Endothelial cell of hepatic sinusoid (primary cell): ENCODE measurements at regions not wholly inside any gene's neighbourhood (a gene's known extent, or its start where the extent isn't known, plus 50 kb on each side); places are given as distances from the start of the nearest gene placed in this dataset.

ENCODE experiments used
- in situ Hi-C: cut with HindIII; loops from 2 replicates; pipeline ENCODE4 v1.10.0; 2017; ENCODE audit warnings: low sequenced_read_pairs

DNA sequence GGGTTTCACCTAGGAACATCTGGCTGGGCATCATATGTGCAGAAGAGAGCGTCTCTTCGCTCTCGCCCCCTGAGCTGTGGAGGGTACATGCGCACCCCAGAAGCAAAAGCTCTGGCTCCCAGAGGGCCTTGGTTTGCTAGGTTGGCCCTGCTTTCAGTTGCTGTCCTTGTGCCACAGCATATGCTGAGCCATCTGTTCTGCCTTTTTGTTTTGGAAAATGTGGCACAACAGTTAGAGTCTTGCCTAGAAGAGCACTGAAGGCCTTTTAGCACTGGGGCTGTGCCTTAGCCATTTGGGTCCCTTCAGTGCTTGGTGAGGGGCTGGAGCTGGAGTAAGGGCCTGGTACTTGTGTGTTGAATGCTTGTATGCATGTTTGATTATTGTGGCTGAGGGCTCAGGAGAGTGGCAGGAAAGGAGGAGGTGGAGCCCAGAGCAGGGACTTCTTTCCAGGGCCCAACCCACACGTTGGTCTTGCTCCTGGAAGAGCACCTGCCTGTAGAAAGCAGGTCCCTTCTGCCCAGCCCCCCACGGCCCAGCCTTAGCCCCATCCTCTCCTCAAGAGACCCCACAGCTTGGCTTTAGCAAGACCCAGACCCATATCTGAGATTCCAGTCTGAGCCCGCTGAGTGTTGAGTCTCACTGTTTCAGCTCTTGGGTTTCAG, 113.7 kb downstream of the SLC25A47 start:
- in situ Hi-C loops = no loop called here

DNA sequence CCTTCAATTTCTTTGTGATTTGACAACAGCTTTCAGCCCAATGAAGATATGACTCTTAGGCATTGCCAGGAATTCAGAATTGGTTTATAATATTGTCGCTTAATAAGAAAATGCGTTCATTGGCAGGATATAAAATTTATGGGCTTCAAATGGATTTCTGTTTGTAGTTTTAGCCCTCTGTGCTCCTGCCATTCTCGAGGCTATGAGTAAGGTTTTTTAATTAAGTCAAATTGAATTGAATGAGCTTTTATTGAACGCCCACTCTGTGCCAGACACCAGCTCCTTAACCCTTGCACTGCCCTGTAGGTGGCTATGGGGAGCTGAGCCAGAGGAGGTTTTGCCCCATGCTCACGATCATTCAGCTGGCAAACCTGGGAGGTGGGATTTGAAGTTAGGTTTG, 115.1 kb downstream of the SLC25A47 start:
- in situ Hi-C loops = no loop called here

DNA sequence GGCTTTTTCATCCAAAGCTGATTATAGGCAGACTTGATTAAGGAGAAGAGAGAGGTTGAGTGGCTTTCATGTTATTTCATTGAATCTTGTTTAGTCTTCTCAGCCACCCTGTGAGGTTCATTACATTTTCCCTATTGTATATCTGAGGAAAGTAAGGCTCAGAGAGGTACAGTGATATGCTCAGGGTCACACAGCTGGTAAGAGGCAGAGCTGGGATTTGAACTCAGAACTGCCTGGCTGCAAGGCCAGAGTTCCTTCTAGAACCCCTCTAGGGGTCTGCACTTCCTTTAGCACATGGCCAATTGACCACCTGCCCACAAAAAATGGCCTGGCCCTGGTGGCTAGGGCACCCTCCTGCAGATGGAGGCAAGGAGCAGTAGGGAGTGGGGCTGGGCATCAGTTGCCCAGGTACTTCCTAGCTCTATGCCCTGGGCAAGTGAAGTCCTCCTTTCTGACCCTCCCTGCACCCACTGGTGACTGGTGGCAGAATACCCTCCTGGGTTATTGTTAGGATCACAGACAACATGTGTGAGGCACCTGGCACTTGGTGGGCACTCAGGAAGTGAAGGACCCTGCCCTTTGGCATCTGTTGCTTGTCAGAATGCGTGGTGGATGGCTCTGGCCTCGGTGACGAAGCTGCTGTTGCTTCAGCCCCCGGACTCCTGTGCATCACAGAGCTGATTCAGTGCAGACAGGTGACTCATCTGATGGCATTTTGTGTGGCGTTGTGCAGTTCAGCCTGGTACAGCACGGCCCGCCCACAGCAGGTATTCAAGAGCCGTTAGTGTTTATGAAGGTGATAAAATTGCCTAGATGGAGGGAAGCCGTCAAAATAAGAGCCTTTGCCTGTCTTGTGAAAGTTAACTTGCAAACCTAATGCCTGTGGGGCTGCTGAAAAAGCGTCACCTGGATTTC, 115.8 kb downstream of the SLC25A47 start:
- in situ Hi-C loops = no loop called here

DNA sequence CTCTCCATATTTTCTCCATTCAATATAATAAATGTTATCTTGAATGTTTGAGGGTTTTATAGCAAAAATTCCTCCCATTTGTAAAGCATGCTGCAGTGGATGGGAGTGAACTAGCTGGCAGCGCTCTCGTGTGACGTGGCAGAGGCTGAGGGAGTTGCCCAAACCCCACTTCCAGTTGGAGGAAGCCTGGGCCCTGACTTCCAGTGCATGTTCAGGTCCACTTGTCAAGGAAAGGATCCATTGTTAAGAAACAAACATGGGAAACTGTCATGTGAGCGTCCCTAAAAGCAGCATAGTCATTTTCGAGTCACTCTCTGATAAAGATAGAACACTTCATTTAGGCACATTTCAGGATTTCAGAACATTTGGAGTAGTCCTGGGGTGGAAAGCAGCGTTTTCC, 116.6 kb downstream of the SLC25A47 start:
- in situ Hi-C loops = no loop called here

DNA sequence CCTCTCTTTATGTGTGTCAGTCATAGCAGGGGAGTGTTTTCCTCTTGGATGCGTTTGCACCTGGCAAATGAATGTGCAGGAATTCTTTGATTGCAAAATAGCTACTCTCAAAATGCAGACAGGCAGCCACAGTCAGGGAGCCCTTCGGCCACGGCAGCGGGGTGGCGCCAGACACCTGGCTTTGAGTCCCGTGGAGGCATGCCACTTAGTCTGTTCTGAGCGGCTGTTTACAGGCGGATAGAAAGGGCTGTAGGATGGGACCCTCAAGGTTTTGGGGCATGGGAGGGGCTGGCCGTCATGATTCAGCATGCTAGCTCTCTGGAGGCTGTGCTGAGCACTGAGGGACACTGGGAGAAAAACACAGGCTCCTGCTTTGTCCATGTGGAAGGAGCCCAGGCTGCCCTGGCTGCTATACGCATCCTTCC, 117.1 kb downstream of the SLC25A47 start:
- in situ Hi-C loops = no loop called here

DNA sequence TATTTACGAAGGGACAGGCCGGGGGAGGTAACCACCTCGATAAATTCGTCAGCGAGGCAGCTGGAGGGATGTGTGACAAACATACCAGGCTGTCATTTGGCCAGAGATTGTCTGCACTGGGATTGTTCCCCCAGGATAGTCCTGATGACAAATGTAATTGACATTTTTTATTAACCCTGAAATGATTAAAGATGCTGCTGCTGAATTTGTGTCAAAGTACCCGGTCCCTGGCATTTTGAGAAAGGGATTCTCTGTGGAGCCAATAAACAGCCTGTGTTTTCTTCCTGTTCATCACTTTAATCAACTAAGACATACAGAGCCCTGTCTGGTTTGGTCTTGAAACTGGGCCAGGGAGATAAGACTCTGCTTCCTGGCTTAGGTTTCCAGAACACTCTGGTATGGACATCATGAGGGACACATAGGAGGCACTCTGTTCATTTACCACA, 117.6 kb downstream of the SLC25A47 start:
- in situ Hi-C loops = no loop called here

DNA sequence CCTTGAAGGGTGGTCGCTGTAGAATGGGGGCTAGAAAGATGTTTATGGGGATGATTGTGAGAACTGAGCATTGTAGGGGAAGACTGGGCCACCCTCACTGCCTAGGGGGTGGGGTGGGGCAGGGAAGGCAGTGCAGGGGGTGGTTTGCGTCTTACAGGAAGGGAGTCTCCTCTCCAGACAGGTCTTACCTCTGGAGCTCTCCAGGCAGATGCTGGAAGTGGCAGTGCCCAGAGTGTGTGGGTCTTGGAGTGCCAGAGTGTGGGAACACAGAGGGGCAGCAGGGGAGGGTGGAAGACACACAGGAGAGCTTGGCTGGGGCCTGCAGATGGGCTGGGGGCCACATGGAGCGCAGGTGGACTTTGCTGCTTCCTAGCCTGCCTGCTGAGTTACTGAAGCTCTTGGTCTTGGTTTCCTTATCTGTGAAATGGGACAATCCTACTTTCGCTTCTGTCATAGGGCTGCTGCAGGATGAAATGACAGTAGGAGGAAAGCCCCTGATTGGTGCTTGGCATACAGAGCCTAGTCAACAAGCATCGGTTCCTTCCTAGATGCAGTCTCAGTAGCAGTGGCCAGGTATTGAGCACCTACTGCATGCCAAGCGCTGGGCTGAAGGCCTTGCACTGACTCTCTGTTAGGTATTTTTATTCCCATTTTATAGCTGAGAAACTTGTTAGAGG, 118.3 kb downstream of the SLC25A47 start:
- in situ Hi-C loops = no loop called here

DNA sequence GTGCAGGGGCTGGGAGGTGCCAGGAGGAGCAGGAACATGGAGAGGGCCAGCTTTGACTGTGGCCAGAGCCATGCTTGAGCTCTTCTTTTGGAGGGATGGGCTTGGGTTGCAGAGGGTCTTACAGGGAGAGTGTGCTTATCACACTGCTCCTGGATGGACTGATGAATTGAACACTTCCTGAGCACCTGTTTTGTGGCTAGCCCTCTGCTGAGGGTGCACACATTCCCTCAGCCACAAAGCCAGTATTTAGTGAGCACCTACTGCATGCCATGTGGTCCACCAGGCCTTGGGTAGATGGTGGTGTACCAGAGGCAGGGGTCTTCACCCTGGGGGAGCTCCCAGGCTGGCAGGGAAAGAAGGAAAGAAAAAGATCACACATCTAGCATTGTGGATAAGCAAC, 118.9 kb downstream of the SLC25A47 start:
- in situ Hi-C loops = no loop called here

DNA sequence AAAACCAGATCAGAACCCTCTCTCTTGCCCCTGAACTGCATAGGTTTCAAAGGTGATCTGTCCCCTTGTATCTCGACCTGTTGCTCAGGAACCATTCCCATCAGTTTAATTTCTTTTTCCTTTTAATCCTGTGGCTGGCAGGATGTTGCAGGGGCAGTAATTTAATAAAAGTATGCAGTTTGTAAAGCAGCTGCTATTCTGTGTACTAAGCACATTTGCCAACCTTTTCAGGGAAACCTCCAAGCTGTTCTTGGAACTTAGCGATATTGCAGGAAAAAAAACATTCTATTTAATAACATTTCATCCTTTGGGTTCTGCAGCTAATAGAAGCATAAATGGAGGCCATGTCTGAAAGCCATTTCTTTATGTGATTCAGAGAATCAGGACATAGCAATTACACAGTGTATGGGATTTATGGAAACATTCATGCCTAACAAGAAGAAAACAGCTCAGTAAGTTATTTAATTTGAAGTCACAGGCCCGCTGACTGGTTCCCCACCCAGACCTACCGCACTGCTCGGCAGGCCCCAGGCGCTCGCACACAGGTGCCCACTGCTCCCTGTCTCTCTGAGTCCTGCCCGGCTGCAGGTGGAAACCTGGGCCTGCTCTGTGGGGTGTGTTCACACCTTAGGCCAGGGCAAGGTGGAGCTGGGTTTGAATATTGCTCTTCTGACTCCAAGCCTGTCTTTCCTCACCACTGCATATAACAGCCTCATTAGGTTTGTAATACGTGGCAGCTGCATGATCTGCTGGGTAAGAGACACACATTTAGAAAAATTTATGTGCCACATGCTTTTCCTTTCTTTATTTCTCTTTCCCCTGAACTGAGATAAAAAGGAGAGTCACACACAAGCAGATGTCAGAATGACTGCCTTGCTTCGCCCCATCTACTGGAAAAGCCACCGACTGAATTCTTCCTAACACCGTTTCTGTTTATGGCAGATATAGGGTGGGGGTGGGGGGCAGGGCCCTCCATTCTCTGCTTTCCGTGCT, 119.7 kb downstream of the SLC25A47 start:
- in situ Hi-C loops = no loop called here

DNA sequence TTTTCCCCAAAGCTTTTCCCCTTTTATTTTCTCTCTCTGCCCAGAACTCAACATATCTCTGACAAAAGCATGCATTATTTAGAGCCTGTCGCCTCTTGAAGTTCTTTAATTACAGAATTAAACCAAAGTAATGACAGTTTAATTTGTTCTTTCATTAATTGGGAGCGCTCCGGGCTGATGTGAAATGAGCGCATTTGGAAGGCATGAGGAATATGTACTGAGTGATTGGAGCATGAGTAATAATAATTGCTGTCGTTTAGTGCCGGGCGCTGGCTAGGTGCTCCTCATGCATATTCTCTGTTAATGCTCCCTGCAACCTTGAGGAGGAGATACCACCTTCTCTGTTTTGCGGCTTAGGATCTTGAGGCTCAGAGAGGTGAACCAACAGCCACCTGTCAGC, 120.5 kb downstream of the SLC25A47 start:
- in situ Hi-C loops = no loop called here

DNA sequence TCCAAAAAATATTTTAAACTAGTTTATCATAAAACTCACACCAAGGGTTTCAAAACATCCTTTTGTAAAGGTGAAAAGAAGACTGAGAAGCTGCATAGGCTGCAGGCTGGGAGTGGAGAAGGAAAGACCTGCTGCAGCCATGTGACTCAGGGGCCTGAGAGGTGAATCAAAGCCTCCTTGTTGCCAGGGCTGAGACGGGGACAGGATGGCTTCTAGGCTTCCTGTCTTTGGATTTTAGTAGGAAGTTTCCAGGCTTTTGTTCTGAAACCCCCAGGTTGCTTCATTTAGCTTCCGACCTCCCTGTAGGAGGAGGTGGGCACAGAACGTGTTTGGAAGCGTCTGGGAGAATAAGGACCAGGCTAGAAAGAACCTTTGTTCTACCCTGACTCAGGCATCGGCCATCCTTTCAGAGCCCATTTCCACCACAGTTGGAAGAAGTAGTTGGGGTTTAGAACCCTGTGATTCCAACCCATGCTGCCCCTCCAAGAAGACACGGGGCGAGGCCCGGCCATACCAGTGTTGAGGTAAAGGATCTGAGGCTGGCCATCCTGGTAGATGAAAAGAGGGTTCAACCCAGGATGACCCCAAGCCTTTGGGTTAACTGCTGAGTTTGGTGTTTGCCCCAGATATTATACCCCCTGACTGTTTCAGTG, 122.4 kb downstream of the SLC25A47 start:
- in situ Hi-C loops = no loop called here

DNA sequence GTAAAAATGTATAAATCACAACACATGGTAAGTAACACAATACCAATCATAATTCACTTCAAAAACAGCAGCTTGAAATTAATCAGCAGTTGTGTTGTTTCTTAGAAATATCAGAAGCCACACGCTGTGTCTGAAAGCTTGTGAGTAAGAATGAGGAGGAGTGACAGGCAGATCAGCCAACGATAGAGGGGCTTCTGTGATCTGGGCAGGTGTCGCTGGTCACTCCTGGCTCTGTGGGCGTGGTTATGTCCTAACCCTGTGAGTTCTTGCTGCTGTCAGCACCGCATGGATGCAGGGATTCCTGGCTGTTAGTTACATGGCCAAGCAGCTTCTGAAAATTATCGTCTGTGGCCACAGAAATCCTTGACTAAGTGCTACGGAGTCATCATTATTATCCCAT, 123.4 kb downstream of the SLC25A47 start:
- in situ Hi-C loops = no loop called here

DNA sequence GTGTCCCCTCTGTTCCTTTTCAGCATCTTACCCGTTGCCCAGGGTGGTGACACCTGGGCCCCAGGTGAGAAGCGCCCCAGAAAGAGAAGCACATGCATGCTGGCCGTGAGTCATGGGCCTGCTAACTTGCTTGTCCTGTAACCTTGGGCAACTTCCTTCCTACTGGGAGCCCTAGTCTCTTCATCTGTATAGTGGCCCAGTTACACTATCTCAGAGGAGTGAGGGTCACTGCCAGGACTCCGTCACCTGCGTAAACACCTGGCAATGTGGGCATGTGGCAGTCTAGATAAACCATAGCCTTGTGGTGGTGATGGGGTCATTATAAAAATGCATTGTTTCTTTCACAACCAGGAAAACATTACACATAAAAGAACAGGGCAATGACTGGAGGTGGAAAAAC, 125.2 kb downstream of the SLC25A47 start:
- in situ Hi-C loops = no loop called here

DNA sequence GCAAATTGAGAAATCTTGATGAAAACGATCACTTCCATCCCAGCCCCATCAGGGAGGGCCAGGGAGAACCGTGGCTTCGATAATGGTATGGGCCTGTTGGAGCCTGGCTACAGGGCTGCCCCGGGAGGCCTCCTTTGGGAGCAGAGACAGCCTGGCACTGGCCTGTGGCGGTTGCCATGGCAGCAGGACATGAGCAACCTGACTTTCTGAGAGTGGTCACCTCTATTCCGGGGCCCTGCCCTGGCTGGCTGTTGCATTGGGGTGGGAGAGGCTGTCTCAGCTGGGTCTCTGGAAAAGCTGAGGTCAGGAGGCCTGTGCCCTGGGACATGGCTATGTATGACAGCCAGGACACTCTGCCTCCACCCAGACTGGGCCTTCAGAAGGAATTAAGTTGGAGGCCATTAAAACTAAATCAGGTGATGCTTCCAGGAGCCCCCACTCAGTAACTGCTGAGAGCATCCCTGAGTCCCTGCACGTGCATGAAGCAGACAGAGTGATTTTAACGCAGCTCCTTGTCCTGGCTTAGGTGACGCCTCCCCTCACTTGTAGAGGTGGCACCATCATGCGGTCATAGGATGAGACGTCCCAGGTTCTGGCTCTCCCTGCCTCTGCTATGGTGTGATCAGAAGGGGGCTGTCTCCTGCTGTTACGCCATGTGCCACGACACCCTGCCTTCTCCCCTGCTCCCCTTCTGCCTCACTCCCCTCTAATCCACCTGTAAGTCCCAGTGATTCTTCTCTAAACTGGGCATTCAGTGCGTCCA, 126.3 kb downstream of the SLC25A47 start:
- in situ Hi-C loops = no loop called here

DNA sequence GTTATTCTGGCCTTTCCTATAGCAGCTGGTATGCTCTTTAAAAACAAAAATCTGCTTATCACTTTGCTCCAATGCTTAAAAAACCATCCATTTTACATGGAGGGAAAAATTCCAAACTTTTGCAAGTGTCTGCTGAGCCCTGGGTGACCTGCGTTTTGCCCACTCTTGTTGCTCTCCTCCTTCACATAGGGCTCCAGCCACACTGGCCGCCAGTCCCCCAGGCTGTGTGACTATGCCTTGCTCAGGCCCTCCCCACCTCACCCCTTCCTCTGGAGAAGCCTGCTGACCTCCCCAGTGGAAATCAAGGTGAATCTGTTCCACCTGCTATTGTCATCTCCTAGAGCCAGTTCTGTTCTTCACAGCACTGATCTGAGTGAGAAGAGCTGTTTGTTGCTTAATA, 126.9 kb downstream of the SLC25A47 start:
- in situ Hi-C loops = no loop called here

DNA sequence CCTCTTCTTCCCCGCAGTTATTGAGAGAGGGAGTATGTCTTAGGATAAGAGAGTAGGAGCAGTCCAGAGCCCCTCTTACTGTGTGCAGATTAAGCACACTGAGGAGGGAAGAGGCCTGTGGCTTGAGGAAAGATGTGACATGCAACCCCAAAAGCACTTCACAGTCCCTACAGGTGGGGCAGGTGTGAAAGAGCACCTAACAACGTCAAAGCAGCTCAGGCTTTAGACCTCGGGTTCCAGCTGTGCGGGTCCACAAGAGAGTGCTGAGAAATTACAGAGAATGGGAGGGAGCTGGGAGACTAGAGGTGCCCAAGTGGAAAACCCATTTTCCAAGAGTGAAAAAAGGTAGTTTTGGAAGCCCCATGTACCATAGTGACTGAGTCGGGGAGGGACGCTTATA, 127.6 kb downstream of the SLC25A47 start:
- in situ Hi-C loops = no loop called here

DNA sequence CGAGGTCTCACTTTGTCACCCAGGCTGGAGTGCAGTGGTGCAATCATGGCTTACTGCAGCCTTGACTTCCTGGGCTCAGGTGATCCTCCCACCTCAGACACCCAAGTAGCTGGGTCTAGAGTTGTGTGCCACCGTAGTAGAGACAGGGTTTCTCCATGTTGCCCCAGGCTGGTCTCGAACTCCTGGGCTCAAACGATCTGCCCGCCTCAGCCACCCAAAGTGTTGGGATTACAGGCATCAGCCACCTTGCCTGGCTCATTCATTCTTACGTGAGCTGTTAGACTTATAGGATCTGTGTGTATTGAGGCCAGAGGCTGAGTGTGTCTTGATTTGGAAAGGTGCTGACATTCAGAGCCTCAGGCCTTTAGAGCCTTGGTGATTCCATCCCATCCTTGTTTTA, 128.1 kb downstream of the SLC25A47 start:
- in situ Hi-C loops = no loop called here

DNA sequence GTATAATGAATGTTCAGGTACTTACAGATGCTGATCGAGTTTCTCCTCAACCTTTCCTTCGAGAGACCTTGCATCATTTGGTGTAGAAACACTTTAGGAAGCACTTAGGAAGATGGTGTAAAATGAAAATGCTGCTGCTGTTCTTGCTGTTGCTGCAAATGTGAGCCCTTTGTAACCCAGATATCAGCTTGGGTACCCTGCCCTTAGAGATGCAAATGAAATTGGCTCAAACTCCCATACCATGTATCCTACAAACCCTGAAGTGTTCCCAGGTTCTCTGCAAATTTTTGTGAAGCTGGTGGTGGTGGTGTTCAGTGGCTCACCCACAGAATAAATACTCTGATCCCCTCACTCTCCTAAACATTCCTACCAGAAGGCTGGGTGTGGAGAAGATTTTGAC, 130.8 kb downstream of the SLC25A47 start:
- in situ Hi-C loops = no loop called here

DNA sequence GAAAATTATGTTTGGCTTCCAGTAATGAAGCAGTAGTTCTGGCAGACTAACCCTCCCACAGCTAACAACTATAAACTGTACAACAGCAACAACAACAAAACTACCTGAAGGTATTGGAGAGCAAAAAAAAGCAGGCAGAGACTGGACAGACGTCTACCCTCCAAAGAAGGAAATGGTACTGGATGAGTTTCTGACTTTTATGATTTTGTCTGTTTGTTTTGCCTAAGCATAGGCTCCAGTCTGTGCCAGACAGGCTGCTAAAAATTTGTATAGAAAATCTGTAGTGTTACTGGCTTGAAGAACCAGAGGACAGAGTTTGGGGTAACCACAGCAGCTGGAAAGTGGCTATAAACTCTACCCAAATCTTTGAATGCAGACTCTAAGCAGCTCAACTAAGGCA, 131.3 kb downstream of the SLC25A47 start:
- in situ Hi-C loops = no loop called here
